GM20000 (cell line): ENCODE measurements at regions not wholly inside any gene's neighbourhood (a gene's known extent, or its start where the extent isn't known, plus 50 kb on each side); places are given as distances from the start of the nearest gene placed in this dataset.
"Not testable (repeated sequence)": the region's sequence is repeated elsewhere in the genome, so short reads cannot be mapped to it uniquely, and the experiment has no call there.

Experiments used
- DNase-seq: peaks from one replicate; pipeline ENCODE4 v3.0.0; 2012; ENCODE audit warnings: low spot score
- TF ChIP-seq, protein P1 (sequence below): IDR thresholded peaks from 2 replicates; pipeline ENCODE4 v1.5.1; 2012; ENCODE audit warnings: mild to moderate bottlenecking, control low read depth; ENCODE audit errors: extremely low read depth, missing control alignments

DNA sequence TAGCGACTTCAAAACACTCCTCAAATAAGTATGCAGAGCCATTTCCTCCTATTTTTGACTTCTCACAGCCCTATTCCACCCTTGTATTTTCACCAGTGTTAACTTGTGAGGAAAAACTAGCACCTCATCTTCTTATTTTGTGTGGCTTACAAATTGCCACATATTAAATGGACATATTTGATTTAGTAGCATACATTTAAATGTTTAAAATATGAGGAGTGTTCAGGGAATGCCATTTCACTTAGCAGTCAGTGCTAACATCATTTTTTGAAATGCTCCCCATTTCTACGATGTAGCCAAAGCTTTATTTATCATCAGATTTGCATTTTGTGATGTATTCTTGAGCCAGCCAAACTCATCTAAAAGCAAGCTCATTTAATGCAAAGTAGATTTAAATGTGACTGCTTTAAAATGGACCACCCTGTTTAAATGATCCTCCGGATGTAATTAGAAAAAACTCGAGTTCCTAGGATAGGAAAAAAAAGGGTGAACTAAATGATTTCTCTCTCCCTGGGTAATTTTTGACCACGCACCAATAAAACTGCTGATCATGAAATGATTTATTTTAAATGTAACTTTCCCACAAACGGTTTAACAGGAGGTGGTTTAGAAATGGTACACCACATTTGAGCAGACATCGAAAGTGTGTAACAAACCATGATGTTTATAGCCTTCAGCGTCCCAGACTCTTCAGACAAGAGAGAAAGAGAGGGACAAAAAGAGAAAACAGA lies 172.6 kb downstream of the CD83 start:
- TF ChIP-seq, protein P1, sequence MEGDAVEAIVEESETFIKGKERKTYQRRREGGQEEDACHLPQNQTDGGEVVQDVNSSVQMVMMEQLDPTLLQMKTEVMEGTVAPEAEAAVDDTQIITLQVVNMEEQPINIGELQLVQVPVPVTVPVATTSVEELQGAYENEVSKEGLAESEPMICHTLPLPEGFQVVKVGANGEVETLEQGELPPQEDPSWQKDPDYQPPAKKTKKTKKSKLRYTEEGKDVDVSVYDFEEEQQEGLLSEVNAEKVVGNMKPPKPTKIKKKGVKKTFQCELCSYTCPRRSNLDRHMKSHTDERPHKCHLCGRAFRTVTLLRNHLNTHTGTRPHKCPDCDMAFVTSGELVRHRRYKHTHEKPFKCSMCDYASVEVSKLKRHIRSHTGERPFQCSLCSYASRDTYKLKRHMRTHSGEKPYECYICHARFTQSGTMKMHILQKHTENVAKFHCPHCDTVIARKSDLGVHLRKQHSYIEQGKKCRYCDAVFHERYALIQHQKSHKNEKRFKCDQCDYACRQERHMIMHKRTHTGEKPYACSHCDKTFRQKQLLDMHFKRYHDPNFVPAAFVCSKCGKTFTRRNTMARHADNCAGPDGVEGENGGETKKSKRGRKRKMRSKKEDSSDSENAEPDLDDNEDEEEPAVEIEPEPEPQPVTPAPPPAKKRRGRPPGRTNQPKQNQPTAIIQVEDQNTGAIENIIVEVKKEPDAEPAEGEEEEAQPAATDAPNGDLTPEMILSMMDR = no peak
- DNase-seq = no peak

DNA sequence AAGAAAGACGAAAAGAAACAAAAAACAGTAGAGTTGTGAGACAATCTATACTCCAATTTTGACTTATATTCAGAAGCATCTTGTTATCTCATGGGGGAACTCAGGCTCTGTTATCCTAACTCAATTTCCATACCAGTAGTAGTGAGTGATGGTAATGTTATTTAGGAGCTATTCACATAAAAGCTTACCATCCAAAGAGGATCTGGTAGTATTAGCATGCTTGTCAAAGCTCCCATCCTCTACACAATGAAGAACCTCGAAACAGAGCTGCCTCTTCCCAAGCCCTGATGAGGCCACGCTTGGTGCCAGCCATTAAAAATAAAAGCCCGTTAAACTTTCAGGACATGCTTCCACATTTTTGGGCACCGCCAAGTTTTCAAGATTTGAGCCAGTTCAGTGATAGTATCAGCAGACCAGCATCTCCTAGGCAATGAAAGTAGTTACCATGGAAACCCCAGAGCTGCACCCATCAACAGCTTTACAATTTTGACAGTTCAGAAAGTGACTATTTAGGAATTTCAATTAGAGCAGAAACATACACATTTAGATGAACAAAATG lies 173.3 kb downstream of the CD83 start:
- DNase-seq = no peak

DNA sequence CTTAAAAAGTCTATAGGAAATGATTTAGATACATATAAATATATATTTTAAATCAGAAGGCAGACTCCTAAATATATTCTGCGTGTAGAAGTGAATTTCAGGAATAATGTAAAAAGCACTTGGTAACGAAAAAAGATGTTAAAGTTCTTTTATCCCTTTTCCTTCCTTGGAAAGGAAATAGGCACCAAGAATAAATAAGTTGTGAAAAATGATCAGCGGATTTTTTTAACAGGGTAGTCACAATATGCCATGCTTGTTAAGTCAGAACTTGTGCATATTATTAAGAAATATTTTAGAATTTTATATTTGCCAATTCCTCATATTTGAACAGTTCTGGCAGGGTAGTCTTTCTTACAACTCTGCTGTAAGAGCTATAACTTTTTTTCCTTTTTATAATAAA lies 173.8 kb downstream of the CD83 start:
- DNase-seq = no peak
- TF ChIP-seq, protein P1 = no peak

More for the DNA sequence above, 173.3 kb downstream of the CD83 start:
- TF ChIP-seq, protein P1 = no peak

DNA sequence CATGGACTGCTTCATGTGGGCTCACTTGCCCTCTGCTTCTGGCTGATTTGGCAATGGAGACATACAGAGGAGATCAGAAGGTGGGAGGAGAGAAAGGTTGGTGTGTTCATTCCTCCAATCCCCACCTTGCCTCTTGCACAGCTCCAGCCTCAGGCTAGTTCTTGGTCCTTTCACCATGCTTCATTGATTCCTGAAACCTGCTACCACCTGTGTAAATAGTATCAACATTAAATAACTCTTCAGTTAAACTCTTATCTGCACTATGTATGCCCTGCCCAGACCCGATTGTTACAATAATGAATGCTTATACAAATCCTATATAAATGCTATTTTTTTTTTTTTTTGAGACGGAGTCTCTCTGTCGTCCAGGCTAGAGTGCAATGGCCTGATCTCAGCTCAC lies 174.5 kb downstream of the CD83 start:
- TF ChIP-seq, protein P1 = no peak

GRCh38 chr6:14294270-14294951 lies 176.8 kb downstream of the CD83 start:
- DNase-seq = no peak
- TF ChIP-seq, protein P1 = no peak

More for the DNA sequence above, 174.5 kb downstream of the CD83 start:
- DNase-seq = no peak

GRCh38 chr6:14296698-14297097 lies 179.1 kb downstream of the CD83 start:
- DNase-seq = not testable (repeated sequence)

- DNase-seq = not testable (repeated sequence)
These were observed 179.5 kb downstream of the CD83 start for GRCh38 chr6:14297118-14297517.

DNA sequence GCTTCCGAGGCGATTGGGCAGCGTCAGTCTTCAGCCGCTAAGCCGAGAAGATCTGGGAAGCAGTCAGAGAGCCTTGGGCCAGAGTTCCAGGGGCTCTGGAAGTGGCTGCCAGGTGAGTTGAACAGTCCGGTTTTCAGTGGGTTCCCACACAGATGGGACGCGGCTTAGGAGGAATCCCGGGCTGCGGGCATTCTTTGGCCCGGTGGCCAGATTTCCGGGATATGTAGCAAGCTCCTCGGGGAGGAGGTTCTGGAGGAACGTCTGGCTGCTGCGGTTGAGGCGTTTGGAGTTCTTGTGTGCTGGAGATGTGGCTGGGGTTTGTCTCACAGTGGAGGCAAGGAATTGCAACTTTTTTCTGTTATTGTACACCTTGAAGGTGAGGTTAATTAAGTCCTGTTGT lies 182.6 kb downstream of the CD83 start:
- DNase-seq = not testable (repeated sequence)

DNA sequence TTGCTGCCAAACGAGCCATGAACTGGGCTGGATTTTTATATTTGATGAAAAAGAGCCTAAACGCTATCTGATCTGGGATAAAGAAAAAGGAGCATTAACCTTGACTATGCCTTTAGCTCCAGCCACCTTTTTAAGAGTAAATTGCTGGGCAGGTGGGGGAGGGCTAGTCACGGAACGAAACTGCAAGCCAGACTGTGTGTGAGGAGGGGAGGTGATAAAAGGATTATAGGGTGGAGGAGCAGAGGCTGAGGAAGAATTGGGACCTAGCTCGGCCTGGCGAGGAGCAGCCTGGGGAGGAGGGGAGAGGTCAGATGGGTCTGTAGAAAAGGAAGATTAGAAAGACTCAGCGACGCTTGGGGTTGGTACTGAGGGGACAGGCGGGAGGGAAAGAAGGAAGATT lies 183.1 kb downstream of the CD83 start:
- DNase-seq = not testable (repeated sequence)

GRCh38 chr6:14301477-14301876 lies 183.9 kb downstream of the CD83 start:
- not testable (repeated sequence) for DNase-seq
